ENCODE measurements at regions not wholly inside any gene's neighbourhood (a gene's known extent, or its start where the extent isn't known, plus 50 kb on each side); places are given as distances from the start of the nearest gene placed in this dataset.

DNA sequence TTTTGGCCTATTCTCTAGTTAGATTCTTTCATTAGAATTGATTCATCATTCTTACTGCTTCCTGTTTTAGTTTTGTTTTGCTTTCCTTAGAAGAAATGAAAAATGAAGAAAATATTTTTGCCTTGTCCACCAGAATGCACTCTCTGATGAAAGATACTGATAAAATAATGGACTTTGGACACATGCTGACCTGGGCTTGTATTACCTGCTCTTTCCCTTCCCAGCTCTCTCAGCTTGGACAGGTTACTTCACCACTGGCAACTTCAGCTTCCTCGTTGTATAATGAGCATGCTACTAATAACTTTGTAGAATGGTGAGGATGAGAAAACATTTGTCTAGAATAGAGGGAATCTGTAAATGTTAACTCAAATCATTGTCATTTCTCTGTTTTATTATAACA is 1468.1 kb upstream of the WWC1 start:
- TF ChIP-seq REPIN1 (CRISPR knock-in tag; IDR thresholded peaks at IDR 0.05; ENCODE audit: borderline replicate concordance, low read depth) = no peak
- TF ChIP-seq KDM5B (CRISPR knock-in tag; IDR thresholded peaks at IDR 0.05; ENCODE audit: borderline replicate concordance) = no peak
